Stimulated activated CD8-positive, alpha-beta memory T cell treated with anti-CD3 and anti-CD28 coated beads, Interleukin-15, amount 100 ng/mL, for 48 hours (primary cell): ENCODE measurements at regions not wholly inside any gene's neighbourhood (a gene's known extent, or its start where the extent isn't known, plus 50 kb on each side); places are given as distances from the start of the nearest gene placed in this dataset.
"Not testable (repeated sequence)": the region's sequence is repeated elsewhere in the genome, so short reads cannot be mapped to it uniquely, and the experiment has no call there.

Experiments used
- DNase-seq, 2 donors: peaks; one replicate each; pipeline ENCODE4 v3.0.0-alpha.2; 2020; ENCODE audit warnings: low read depth in 2 of 2

- DNase-seq: not testable (repeated sequence)
Observed at GRCh38 chr14:43698561-43699284, 808.4 kb downstream of the FSCB start.

GRCh38 chr14:43697003-43697402 lies 810.1 kb downstream of the FSCB start:
- no peak for DNase-seq

- DNase-seq: no peak
Observed at GRCh38 chr14:43692706-43693105, 814.4 kb downstream of the FSCB start.

GRCh38 chr14:43687921-43688320 lies 819.2 kb downstream of the FSCB start:
- DNase-seq: no peak

- no peak for DNase-seq
Observed at GRCh38 chr14:43677581-43677980, 829.5 kb downstream of the FSCB start.

- no peak for DNase-seq
Observed at GRCh38 chr14:43674273-43674672, 832.8 kb downstream of the FSCB start.

- no peak for DNase-seq
Observed at GRCh38 chr14:43671716-43672485, 835.2 kb downstream of the FSCB start.

- DNase-seq: no peak
Observed at GRCh38 chr14:43669355-43669754, 837.7 kb downstream of the FSCB start.

GRCh38 chr14:43665570-43666267 lies 841.4 kb downstream of the FSCB start:
- no peak for DNase-seq

GRCh38 chr14:43655194-43655593 lies 851.9 kb downstream of the FSCB start:
- not testable (repeated sequence) for DNase-seq

- DNase-seq: no peak
Observed at GRCh38 chr14:43651896-43652295, 855.2 kb downstream of the FSCB start.

- DNase-seq: no peak
Observed at GRCh38 chr14:43651185-43651787, 855.8 kb downstream of the FSCB start.

GRCh38 chr14:43649508-43649907 lies 857.6 kb downstream of the FSCB start:
- DNase-seq: no peak

GRCh38 chr14:43647302-43647701 lies 859.8 kb downstream of the FSCB start:
- no peak for DNase-seq

GRCh38 chr14:43640718-43641267 lies 866.3 kb downstream of the FSCB start:
- DNase-seq: no peak

GRCh38 chr14:43625294-43625693 lies 881.8 kb downstream of the FSCB start:
- no peak for DNase-seq

GRCh38 chr14:43621282-43621681 lies 885.8 kb downstream of the FSCB start:
- no peak for DNase-seq

GRCh38 chr14:43595096-43595772 lies 911.8 kb downstream of the FSCB start:
- DNase-seq: no peak

GRCh38 chr14:43591776-43592175 lies 915.3 kb downstream of the FSCB start:
- no peak for DNase-seq

- DNase-seq: no peak
Observed at GRCh38 chr14:43587183-43587582, 919.9 kb downstream of the FSCB start.

GRCh38 chr14:43579671-43580070 lies 927.4 kb downstream of the FSCB start:
- DNase-seq: no peak
